ENCODE measurements at regions not wholly inside any gene's neighbourhood (a gene's known extent, or its start where the extent isn't known, plus 50 kb on each side); places are given as distances from the start of the nearest gene placed in this dataset.

- peaks cover 32% of the 10 kb centered on the region for H3K4me1 Mint-ChIP-seq (ENCODE audit: low read depth, unreplicated experiment)
- TF ChIP-seq CTCF (IDR thresholded peaks at IDR 0.05; ENCODE audit: unreplicated experiment): no peak
- peaks cover 6% of the 10 kb centered on the region for H3K9me3 Mint-ChIP-seq (ENCODE audit: low read depth, unreplicated experiment)
- H3K36me3 Mint-ChIP-seq (ENCODE audit: insufficient read depth, unreplicated experiment): no peaks in the 10 kb centered on the region
- no peak for DNase-seq
- no peaks in the 10 kb centered on the region for H3K27me3 Mint-ChIP-seq (ENCODE audit: unreplicated experiment)
- intact Hi-C loops (cut with micrococcal nuclease; ENCODE audit: unreplicated experiment): loop anchor here (5.0 kb wide), 2 partner anchors 64 to 269 kb away; no protein-coding TSS in a partner anchor
- no peak overlapping the region for H3K4me3 Mint-ChIP-seq (ENCODE audit: low read depth, unreplicated experiment)
- no TSS peak for BruUV-seq (replicated peaks)
- no peak overlapping the region for H3K27ac Mint-ChIP-seq (ENCODE audit: unreplicated experiment)
- CTCF ChIA-PET: interaction anchor here (2.9 kb wide), 1 partner anchor 159 kb away, joined by 21 read pairs; no protein-coding TSS in a partner anchor
Observed at GRCh38 chr1:87951409-87951808, 622.7 kb downstream of the LMO4 start.

GRCh38 chr1:87951852-87952251, 623.2 kb downstream of the LMO4 start:
- intact Hi-C loops (cut with micrococcal nuclease; ENCODE audit: unreplicated experiment): loop anchor here (5.0 kb wide), 2 partner anchors 65 to 270 kb away; no protein-coding TSS in a partner anchor
- TF ChIP-seq CTCF (IDR thresholded peaks at IDR 0.05; ENCODE audit: unreplicated experiment): no peak
- no peak overlapping the region for H3K4me3 Mint-ChIP-seq (ENCODE audit: low read depth, unreplicated experiment)
- CTCF ChIA-PET: interaction anchor here (2.9 kb wide), 1 partner anchor 160 kb away, joined by 21 read pairs; no protein-coding TSS in a partner anchor
- H3K27ac Mint-ChIP-seq (ENCODE audit: unreplicated experiment): no peak overlapping the region
- H3K4me1 Mint-ChIP-seq (ENCODE audit: low read depth, unreplicated experiment): peaks cover 33% of the 10 kb centered on the region
- peaks cover 6% of the 10 kb centered on the region for H3K9me3 Mint-ChIP-seq (ENCODE audit: low read depth, unreplicated experiment)
- no peak for DNase-seq
- BruUV-seq (replicated peaks): no TSS peak
- no peaks in the 10 kb centered on the region for H3K27me3 Mint-ChIP-seq (ENCODE audit: unreplicated experiment)
- no peaks in the 10 kb centered on the region for H3K36me3 Mint-ChIP-seq (ENCODE audit: insufficient read depth, unreplicated experiment)

GRCh38 chr1:87953121-87953520, 624.4 kb downstream of the LMO4 start:
- Mint-ChIP-seq H3K4me1 (ENCODE audit: low read depth, unreplicated experiment) (peaks cover 33% of the 10 kb centered on the region), H3K4me3 (ENCODE audit: low read depth, unreplicated experiment) (no peak overlapping the region), H3K27ac (ENCODE audit: unreplicated experiment) (no peak overlapping the region), H3K9me3 (ENCODE audit: low read depth, unreplicated experiment) (peaks cover 6% of the 10 kb centered on the region), H3K27me3 (ENCODE audit: unreplicated experiment) (no peaks in the 10 kb centered on the region), H3K36me3 (ENCODE audit: insufficient read depth, unreplicated experiment) (no peaks in the 10 kb centered on the region)
- no TSS peak for BruUV-seq (replicated peaks)
- CTCF ChIA-PET: interaction anchor here (0.9 to 2.9 kb wide), 8 partner anchors 25 to 618 kb away, joined by 3 to 21 read pairs (median 3); no protein-coding TSS in a partner anchor
- no peak for DNase-seq
- no peak for TF ChIP-seq CTCF (IDR thresholded peaks at IDR 0.05; ENCODE audit: unreplicated experiment)
- intact Hi-C loops (cut with micrococcal nuclease; ENCODE audit: unreplicated experiment): loop anchor here (1.0 to 5.0 kb wide), 3 partner anchors 66 to 271 kb away; no protein-coding TSS in a partner anchor

GRCh38 chr1:87953732-87954344, 625.2 kb downstream of the LMO4 start:
- intact Hi-C loops (cut with micrococcal nuclease; ENCODE audit: unreplicated experiment): loop anchor here (1.0 to 5.0 kb wide), 3 partner anchors 67 to 272 kb away; no protein-coding TSS in a partner anchor
- H3K9me3 Mint-ChIP-seq (ENCODE audit: low read depth, unreplicated experiment): peaks cover 3% of the 10 kb centered on the region
- no TSS peak for BruUV-seq (replicated peaks)
- TF ChIP-seq CTCF (IDR thresholded peaks at IDR 0.05; ENCODE audit: unreplicated experiment): peak; percentile 66
- H3K27ac Mint-ChIP-seq (ENCODE audit: unreplicated experiment): peak overlapping the region; percentile 50
- no peaks in the 10 kb centered on the region for H3K36me3 Mint-ChIP-seq (ENCODE audit: insufficient read depth, unreplicated experiment)
- H3K4me1 Mint-ChIP-seq (ENCODE audit: low read depth, unreplicated experiment): peaks cover 33% of the 10 kb centered on the region
- no peak overlapping the region for H3K4me3 Mint-ChIP-seq (ENCODE audit: low read depth, unreplicated experiment)
- no peaks in the 10 kb centered on the region for H3K27me3 Mint-ChIP-seq (ENCODE audit: unreplicated experiment)
- CTCF ChIA-PET: interaction anchor here (0.7 to 2.9 kb wide), 9 partner anchors 26 to 619 kb away, joined by 3 to 21 read pairs (median 3); no protein-coding TSS in a partner anchor
- DNase-seq: peak; percentile 75
